Fibroblast of skin of abdomen (primary cell): ENCODE measurements at regions not wholly inside any gene's neighbourhood (a gene's known extent, or its start where the extent isn't known, plus 50 kb on each side); places are given as distances from the start of the nearest gene placed in this dataset.
"Not testable (repeated sequence)": the region's sequence is repeated elsewhere in the genome, so short reads cannot be mapped to it uniquely, and the experiment has no call there.

Experiments used
- DNase-seq: peaks from one replicate; pipeline ENCODE4 v3.0.0-alpha.2; 2013

DNA sequence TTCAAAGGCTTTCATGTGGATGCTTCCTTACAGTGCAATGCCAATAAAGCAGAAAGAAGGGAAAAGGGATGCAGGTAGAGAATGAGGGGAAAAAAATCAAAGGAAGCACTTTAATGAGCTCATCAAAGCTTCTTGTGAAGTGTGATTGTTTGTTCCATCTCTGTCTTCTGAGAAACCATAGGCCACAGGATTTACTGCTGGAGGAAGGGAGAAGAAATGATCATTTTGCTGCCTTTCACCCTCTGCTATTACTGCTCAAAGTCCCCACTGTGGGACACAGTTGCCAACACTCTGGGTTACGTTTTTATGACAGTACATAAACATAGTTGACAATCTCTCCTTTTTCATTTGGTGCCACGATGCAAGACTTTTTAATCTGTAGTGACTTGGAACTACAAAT, 558.0 kb upstream of the TECRL start:
- no peak for DNase-seq

DNA sequence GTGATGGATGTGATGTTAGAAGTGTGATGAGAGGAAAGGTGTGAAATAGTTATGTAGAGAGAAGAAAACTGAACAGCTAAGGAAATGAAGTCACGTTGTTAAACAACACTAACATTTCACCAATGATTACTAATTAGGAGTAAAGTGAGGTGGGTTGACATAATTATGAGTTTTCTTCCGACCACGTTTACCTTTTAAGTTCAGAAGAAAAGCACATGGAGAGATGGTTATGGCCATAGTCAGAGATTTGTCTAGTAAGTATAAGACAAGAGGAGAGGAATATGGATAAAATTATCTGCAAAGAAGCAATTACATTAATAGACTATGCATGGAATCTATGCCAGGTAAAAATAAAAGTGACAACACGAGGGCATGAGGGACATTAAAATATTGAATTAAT, 551.3 kb upstream of the TECRL start:
- DNase-seq = no peak

DNA sequence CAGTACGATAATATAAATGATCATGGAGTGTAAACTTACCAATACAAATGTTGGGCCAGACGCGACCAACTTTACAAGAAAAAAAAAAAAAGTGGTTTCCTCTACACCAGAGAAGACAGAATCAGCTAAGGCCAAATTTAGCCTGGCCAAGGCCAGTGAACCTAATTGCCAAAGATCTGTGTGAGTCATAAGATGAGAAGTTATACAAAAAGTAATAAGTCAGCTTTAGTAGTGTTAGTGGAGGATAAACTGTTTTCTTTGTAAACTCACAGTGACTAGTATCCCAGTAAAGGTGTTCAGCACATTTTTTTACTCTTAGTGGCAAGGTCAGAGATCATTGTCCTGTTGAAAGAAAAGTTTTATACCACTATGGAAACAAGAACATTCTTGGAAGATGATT, 531.4 kb upstream of the TECRL start:
- no peak for DNase-seq

DNA sequence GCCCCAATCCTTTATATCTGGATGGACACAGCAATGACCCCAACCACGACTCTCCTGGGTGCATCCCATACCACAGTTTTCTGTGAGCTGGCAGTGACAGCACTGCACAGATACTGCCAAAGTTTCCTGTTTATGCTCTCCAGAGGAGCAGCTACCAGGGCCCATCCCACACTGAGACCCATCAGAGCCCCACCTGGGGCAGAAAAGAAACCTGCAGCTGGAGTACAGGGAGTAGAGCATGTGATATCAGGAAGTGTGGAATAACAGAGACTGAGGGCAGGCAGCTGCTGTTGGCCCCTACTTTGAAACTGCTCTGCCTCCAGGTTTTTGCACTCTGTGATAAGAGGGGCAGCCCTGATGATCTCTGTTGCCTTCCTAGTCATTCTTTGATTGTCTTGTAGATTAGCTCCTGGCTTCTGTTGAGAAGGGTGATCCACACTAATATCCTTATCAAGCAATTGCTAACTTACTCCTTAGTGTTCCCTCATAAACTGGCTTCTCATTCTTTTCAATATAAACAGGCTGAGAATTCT, 526.3 kb upstream of the TECRL start:
- DNase-seq = no peak

DNA sequence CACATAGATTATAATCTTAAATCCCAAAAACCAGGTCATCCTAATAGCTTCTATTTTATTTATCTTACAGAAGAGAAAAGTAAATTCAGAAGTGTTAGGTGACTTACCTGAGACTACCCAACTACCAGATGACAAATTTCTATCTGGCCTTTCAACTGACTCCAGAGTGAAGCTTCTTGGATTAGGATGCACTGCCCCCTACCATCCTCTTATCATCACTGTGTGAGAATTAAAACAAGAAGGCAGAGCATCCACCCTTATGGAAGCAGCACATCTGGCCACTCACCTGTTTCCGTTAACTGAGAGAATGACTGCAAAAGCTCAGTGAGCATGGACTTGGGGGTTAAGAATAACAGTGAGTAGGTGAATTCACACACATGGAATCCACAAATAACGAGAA, 502.6 kb upstream of the TECRL start:
- DNase-seq = no peak

DNA sequence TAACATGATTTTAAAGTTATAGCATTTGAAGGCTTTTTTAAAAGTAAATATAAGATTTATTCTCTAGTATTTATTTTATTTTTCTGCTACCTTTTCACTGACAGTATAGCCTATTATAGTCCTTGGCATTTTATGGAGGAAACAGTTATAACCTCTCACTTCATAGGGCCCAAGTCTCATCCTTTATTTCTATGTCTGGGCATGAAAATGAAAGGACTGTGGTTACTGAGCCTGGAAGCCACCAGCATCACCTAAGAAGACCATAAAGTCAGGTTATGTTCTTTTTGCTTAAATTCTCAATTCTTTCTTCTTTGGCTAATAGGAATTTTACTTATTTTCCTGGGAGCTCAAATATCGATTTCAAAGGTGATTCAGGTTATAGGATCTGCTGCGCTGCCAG, 494.7 kb upstream of the TECRL start:
- DNase-seq = no peak

DNA sequence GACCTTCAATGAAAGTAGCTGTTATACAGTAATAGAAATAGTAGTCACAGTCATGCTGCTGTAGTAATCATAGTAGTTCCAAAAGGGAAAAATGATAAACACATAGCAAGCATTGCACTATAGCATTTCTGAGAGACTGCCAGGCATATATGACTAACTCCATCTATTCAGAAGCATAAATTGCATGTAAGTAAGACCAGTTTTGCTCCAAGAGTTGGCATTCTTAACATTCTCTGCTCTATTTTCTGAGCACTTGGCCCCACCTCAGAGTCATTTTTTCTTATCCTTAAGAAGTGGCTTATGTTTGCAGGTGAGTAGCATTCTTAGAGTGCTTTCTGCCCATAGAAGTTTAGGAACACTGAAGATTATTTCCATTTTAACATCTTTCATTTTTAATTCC, 490.3 kb upstream of the TECRL start:
- DNase-seq = peak; percentile 0

DNA sequence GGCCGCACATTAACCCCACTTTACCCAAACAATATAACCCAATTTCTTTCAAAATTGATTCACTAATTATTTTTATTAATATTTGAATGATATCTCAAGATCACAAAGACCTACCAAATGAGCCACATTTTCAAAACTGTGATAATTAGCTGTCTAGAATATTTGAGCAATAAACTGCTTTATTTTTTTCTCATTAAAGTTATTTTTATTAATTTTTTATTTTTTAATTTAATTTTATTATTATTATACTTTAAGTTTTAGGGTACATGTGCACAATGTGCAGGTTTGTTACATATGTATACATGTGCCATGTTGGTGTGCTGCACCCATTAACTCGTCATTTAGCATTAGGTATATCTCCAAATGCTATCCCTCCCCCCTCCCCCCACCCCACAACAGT, 489.8 kb upstream of the TECRL start:
- not testable (repeated sequence) for DNase-seq

DNA sequence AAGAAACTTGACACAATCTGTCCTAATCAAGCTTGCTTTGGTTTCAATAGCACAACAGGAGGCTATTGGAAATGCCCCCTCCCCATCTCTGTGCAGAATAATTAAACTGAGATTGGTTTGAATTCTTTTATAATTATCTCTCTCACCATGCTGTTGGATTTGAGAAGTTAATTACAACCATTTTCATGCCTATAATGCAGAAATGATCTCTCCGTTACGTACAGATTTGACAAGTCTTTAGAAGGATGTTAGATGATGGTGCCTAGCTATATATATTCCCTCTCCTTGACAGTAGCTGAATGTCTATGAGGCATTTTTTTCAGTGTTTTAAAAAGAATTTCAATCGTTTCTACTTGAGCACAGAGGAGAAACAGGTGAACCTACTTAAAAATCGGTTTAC, 488.4 kb upstream of the TECRL start:
- DNase-seq = no peak

DNA sequence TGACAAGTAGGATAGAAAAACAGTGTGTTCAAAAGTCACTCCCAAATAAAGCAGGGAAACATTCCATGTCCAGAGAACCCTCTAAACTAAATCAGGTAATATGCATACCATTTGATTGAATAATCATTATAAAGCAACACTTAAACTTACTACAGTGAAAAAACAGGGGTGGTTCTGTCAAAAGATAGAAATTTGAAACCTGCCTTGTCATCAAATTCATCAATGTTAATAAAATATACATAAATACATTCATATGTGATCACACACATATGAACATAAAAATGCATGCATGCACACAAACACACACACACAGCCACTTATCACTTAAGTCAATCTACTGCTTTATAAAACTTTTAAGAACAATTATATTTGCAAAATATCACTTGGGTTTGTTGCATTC, 485.8 kb upstream of the TECRL start:
- no peak for DNase-seq

DNA sequence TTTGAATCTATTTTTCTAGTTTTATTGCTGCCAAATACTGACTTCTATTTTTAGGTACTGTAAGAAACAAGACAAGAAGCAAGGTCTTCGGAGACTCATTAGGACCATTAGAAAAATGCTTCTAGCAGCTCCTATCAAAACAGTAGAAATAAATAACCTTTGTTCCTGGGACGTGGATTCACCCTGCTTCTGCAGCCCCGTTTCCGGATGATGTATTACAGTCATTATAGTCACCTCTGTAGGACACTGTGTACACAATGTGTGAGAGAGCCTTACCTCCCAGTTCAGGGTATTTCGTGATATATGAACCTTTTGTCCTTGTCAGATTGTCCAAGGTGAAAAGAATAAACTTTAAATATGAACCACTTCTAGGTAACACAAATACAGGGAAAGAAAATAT, 484.0 kb upstream of the TECRL start:
- DNase-seq = no peak

DNA sequence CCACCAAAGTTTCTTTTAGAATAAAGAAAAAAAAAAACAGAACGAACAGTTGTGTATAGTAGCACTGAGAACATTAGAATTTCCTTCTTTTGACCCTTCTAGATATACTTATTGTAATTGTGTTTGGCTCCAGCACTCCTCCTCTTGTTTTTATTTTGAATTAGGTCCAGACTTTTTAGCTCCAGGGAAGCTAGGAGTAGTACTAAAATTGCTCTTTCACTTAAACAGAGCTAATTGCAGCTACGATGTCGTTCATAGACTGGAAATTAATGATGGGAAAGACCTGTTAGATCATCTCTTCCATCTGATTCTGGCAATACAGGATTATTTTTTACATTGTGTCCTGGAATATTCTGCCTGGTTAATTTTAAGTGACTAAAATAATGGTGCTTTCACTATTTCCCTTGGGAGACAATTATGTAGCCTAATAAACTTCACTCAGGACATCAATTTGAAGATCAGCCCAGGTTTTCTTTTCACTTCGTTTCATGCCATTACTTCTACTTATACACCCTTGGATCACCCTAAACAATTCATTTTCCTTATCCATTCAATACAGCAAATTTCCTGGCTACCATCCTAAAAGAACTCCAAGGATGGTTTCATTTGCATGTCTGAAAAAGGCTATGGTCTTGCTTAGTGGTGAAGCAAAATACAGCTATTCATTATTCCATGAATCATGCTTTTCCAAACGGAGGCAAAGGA, 480.8 kb upstream of the TECRL start:
- DNase-seq = no peak

DNA sequence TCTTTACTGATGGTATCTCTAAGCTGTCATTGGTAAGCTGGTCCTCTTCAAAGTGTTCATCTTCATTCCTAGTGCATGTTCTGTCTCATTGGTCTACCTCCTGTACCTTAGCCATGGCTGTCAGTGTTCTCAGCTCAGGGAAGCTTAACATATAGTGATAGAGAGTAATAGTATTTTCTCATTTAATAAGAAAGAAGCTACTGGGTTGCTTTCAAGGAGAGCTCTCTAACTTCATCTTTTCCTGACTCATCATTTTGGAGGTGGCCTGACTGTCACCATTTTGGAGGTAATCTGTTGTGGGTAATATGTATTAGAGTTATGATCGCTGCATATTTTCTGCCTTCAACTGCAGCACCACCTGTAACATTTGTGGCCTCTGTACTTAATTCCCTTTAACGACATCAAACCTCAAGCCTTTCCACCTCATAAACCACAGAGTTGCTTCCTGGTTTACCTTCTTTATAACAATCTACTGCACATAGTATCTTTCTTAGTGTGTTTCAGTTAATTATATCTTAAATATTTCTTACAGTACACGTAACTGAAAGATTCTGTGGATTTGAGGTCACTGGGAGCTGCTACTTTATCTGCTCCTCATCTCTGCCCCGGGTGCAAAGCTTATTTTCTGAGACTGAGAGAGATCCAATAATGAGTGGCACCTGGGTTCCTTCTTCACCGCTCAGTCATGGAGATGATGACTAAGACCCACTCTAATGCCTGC, 474.0 kb upstream of the TECRL start:
- DNase-seq = no peak

DNA sequence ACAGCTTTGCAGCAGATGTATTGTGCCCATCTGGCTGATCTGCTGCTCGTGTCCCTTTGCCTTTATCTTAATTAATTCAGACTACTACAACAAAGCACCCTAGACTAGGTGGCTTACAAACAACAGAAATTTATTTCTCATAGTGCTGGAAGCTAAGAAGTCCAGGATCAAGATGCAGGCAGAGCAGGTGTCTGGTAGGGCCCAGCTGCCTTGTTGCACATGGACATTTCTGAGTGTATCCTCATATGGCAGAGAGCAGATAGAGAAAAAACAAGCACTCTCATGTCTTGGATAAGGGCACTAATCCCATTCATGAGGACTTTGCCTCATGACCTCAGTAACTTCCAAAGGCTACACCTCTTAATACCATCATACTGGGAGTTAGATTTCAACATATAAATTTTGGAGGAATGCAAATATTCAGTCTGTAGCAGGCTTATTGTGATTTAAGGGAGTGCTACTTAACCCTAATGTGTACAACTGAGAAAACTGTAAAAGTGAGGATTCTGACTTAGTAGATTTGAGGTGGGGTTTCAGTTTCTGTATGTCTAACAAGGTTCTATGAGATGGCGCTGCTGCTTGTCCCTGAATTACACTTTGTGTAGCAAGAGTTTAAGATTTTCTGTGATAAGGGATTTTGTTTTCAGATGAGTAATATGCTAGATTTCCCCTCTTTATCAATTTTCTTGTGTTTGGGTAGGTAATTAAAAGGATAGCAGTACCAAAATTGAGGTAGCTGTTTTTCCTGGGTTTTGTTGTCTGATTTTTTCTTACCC, 473.2 kb upstream of the TECRL start:
- DNase-seq = no peak

DNA sequence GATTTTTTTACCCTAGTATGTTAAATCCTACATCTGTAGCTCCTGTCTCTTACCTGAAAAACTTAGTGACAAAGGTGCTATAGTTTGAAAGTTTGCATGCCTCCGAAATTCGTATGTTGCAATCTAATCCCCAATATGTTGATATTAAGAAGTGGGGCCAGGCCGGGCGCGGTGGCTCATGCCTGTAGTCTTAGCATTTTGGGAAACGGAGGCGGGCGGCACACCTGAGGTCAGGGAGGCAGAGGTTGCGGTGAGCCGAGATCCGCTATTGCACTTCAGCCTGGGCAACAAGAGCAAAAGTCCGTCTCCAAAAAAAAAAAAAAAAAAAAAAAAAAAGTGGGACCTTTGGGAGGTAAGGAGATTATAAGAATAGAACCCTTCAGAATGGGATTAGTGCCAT, 471.3 kb upstream of the TECRL start:
- DNase-seq = no peak

DNA sequence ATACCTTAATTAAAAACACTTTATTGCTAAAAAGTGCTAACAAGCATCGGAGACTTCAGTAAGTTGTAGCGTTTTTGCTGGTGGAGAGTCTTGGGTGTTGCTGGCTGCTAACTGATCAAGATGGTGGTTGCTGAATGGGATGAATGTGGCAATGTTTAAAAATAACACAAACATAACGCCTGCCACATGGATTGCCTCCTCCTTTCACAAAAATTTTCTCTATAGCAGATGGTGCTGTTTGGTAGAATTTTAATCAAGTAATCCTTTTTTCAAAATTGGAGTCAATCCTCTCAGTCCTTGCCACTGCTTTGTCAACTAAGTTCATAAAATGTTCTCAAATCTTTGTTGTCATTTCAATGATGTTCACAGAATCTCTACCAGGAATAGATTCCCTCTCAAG, 466.8 kb upstream of the TECRL start:
- DNase-seq = no peak

DNA sequence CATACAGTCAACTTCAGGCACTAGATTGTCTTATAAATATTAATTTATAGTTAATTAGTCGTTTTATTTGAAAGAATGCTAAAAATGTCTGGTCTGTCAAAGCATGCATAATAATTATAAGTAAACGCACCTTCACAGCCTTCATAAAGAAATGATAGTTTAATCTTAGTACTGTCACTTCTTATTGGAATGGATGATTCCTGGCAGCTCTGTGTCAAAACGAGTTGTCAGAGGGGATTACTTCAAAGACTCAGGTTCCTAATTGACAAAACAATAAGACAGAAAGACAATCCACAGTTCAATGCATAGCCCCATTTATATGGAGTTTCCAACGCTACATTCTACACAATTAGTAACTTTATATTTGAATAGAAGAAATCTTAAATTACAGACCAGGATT, 461.3 kb upstream of the TECRL start:
- DNase-seq = no peak

DNA sequence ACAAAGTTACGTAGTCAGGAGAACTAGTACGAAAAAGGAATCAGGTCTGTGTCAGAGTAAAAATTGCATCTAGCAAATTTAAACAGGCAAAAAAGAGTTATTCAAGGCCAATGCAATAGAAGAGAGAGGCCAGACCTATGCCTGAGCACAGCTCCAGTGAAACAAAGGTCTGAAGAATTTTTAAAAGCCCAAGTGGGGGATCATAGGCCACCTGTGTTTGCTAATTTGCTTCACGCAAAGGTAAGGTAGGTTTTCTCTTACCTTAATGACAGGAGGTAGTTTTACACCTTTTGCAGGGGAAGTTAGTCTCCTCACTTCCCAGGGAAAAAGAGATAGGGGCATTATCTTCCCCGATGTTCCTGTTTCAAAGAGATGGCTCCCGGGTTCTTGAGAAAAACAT, 448.6 kb upstream of the TECRL start:
- DNase-seq = no peak

DNA sequence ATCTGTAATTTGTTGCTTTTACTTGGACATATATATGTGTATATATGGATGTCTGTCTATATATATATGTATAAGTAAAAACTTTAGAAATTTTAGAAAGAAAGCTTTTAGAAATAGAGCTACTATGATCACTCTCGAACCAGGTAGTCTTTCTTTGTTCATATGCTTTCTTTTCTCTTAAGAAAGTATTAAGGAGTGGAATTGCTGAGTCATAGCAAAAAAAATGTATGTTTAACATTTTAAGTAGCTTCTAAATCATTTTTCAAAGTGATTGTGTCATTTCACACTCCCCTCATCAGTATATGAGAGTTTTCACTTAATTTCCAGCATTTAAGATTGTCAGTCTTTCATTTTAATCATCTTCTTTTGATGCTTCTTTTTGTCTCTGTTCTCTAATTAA, 447.9 kb upstream of the TECRL start:
- no peak for DNase-seq

DNA sequence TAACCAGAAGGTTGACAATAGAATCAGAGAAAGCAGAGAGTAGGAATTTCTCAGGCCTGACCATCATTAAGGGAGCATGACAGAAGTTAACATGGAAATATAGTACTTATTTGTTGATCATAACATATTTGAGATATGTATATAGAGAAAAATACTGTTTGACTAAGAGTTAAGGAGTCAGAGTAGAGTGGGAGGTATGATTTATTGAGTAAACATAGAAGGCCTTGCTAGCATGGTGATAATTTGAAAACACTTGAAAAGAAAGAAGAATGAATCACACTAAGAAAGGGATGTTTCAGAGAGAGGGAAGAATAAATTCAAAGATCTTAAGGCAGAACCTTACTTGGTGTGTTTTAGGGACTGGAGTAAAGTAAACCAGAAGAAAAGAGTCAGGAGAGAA, 437.2 kb upstream of the TECRL start:
- no peak for DNase-seq

DNA sequence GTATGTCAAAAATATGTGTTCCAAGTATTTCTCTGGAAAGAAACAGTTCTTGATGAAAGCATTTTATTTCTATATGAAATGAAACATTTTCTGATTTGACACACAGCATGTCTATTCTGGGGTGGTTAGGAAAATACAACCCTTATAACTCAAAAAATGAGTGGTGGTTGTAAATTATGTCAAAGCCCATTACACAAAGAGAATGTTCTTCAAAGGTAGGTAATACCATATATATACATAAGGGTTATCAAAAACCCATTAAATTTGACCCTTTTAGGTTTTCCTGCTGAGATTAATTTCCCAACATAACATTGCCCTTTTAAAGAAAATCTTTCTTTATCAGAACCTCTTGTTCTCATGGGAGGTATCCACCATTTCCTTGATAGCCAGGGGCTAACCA, 420.5 kb upstream of the TECRL start:
- no peak for DNase-seq

DNA sequence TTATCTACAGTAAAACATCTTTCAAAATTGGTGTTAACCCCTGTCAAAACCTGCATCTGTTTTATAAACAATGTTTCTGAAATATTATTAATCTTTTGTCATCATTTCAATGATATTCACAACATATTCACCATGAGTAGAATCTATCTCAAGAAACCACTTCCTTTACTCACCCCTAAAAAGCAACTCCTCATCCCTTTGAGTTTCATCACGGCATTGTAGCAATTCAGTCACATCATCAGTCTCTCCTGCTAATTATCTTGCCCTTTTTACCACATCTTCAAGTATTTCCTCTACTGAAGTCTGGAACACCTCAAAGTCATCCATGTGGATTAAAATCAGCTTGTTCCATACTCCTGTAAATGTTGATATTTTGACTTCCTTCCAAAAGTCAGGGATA, 415.3 kb upstream of the TECRL start:
- no peak for DNase-seq

DNA sequence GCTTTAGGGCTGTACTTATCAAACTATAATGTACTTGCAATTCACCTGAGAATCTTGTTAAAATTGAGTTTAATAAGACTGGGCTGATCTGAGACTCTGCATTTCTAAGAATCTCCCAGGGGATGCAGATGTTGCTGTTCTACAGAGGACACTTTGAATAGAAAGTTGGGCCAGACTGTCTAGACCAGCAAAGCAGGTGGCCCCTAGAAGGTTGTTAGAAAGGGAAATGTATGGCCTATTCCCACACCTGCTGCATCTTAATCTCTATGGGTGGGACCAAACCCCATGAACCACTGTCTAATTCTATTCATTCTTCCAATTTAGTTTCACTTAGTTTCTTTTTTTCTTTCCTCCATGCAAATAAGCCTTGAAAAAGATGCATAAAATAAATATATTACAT, 413.2 kb upstream of the TECRL start:
- no peak for DNase-seq
